ENCODE measurements at regions not wholly inside any gene's neighbourhood (a gene's known extent, or its start where the extent isn't known, plus 50 kb on each side); places are given as distances from the start of the nearest gene placed in this dataset.
"Not testable (repeated sequence)": the region's sequence is repeated elsewhere in the genome, so short reads cannot be mapped to it uniquely, and the experiment has no call there.

GRCh38 chr6:119461187-119461586, 111.6 kb upstream of the MAN1A1 start:
- no peak for DNase-seq

DNA sequence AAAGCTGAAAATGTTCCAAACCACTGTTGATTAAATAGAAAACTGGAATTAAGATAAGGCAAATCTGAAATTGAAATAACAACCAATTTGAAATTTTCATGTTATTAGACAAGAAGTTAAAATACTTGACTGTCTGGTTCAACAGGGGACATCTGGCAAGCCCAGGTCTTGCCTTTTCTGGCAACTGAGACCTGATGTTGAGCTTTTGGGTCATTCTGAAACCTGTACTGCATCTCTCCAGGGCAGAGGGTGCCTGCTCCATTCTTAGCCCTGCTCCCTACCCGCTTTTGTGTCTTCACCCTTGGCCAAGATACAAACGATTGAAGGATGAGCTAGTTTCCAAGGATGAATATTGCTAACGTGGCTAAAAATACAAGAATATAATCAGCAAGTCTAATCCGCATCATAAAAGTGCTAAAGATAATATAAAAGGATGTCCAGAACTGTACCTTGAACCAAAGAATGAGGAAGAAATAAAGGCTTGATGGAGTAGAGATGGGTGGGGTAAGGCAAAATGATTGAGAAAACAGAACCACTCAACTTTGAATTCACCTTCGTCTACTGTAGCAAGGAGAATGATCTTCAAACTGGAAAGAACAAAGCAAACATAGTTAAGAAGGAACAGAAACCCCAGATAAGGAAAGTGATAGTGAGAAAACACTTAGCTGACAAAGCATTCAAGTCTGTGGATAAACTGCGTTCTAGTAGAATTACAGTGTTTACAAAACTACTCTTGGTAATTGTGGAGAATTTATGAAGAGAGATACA, 109.8 kb upstream of the MAN1A1 start:
- DNase-seq, result no peak

- DNase-seq, result no peak
Measured at GRCh38 chr6:119454714-119455113, 105.2 kb upstream of the MAN1A1 start.

DNA sequence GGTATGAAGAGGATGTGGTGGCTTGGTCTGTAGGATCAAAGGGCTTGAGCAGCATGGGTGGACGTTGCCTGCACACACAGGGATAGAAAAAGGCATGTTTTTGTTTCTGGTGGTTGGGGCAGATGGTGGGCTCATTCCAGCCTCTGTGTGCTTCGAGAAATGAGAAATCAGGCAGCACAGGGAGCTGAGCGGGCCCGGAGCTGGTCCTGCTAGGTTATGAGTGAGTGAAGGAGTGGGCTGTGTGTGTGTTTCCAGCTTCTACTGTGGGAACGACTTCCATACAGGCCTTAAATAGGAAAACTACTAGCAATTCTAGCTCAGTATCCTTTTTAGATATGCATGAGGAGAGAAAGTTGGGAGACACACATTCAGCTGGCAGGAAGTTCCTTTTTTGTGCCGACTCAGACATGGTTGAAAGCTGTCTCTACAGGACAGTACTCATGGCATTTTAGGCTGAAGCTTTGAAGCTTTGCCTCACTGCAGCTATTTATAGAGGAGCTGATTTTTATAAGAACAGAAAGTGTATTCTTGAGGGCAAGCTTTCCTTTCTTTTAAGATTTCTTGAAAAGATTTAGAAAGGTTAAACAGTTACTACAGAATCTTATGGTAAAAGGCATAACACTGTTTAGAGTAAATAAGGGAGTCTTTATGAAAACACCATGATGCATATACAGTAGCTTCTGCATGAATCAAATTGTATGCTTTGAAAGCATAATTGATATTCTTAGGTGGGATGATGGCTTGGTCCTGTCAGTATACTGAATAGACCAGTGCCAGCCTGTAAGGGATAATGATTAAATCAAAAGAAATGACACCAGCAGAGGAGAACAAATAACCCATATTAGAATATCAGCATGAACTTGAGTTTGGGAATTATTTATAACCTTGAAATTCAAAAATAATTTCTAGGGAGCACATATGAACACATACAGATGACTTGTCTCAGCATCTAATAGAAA, 104.0 kb upstream of the MAN1A1 start:
- DNase-seq, result no peak

DNA sequence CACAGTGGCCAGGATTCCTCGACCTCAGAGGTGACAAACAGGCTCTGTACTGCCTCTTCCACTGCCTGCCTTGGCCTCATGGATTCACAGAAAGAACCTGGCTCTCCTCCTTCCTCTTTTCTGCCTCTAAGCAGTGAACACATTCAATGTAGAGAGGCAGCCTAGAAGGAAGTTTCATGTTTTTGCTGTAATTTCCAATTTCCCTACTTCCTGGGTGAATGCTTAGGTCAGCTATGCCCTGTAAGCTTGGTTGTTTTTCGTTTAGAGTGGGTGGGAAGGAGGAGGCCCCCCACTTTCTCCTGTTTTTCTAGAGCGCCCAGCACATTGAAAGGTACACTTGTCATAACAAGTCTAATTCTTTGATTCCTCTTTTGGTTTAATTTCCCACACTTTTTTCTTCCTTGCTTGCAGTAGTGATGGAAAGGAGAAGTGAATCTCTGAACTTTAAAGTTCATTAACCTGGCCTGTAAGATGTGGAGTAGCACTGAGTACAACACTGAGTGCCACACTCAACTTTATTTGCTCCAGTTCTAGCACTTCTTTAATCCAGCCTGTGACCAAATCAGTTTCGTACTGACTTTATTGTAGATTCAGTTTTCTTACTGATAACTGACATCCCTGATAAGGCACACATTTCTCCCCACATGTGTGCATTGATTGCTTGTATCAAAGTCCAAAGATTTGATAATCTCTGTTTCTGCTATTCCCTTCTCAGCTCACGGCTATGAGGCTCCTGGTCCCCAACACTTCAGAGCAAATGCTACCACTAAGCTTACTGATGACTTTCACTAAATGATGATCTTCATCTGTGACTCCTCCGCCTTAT, 100.0 kb upstream of the MAN1A1 start:
- DNase-seq, result no peak

- no peak for DNase-seq
Measured at GRCh38 chr6:119447921-119448320, 98.4 kb upstream of the MAN1A1 start.

- no peak for DNase-seq
Measured at GRCh38 chr6:119446609-119447008, 97.0 kb upstream of the MAN1A1 start.

- no peak for DNase-seq
Measured at GRCh38 chr6:119446115-119446554, 96.6 kb upstream of the MAN1A1 start.

GRCh38 chr6:119445666-119446065, 96.1 kb upstream of the MAN1A1 start:
- DNase-seq, result no peak

- DNase-seq, result no peak
Measured at GRCh38 chr6:119444642-119445557, 95.3 kb upstream of the MAN1A1 start.

DNA sequence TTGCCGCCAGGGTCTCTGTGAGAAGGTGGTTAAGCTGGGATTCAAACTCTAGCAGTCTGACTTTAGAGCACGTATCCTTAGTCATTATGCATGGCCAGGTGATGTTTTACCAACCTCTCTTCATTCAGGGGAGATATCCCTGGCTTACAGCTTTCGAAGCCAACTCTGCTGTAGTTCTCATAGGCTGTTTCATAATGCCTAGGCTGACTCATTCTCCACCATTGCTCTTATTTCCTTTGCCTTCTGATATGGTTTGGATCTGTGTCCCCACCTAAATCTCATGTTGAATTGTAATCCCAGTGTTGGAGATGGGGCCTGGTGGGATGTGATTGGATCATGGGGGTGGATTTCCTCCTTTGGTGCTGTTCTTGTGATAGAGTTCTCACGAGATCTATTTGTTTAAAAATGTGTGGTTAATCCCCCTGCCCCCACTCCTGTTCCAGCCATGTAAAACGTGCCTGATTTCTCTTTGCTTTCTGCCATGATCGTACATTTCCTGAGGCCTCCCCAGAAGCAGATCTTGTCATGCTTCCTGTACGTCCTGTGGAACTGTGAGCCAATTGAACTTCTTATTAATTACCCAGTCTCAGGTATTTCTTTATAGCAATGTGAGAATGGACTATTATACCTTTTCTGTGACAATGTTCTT, 94.6 kb upstream of the MAN1A1 start:
- DNase-seq, result no peak

- no peak for DNase-seq
Measured at GRCh38 chr6:119442776-119443184, 93.2 kb upstream of the MAN1A1 start.

GRCh38 chr6:119440953-119441352, 91.4 kb upstream of the MAN1A1 start:
- DNase-seq, result no peak

DNA sequence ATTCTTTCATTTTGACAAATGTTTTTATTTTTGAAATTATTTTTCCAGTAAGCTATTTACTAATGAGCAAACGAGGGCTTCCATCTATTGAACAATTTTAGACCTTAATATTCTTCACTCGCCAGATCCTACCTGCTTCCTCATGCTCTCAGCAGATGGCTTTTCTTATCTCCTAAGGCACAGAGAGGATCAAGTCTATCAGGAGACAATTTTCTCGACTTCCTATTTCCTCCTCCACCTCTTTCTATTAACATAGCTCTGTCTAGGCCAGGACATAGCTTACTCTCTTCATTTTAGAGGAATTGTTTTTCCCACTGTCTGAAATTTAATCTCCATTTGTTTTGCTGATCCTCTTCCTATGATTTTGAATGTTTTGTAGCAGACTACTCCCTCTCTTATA, 87.0 kb upstream of the MAN1A1 start:
- DNase-seq, result no peak

- DNase-seq, result no peak
Measured at GRCh38 chr6:119431799-119432198, 82.2 kb upstream of the MAN1A1 start.

- no peak for DNase-seq
Measured at GRCh38 chr6:119430805-119431204, 81.2 kb upstream of the MAN1A1 start.

DNA sequence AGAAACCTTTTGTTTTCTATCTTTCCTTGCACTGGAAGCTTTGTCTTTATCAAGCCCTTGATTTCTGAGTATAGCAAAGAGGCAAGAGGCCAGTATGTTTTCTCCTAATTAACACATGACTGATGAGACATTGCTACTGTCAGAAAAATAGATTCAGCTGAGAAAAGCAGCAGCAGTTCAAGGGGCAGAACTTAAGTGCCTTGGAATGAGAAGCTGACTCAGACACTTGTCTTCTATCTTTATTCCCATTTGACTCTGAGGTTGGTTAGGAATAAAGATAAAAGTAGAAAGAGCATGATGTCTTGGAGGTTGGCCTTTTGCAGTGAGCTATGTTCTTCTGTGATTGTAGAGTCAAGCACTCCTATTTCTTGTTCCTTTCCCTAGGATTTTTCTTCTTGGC, 79.1 kb upstream of the MAN1A1 start:
- DNase-seq, result no peak

DNA sequence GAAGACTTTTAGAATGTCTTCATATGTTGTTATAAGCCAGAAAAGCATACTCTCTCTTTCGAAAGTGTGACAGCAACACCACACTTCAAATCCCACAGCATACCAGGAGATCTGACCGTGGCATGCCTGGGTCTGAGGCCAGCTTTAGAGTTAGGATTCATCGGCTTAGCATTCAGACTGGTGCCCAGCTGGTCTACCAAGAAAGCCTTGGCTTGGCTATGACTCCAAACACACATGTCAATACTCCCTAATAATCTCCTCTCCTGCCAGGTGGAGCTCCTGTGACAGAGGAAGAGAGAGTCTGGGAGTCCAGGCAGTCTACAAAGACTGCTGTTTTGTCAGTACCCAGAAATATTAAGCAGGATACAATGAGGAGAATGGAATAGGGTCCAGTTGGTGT, 77.1 kb upstream of the MAN1A1 start:
- no peak for DNase-seq

GRCh38 chr6:119423996-119424395, 74.4 kb upstream of the MAN1A1 start:
- DNase-seq, result no peak

- not testable (repeated sequence) for DNase-seq
Measured at GRCh38 chr6:119418084-119418483, 68.5 kb upstream of the MAN1A1 start.

GRCh38 chr6:119407156-119407555, 57.6 kb upstream of the MAN1A1 start:
- DNase-seq, result no peak

Measured in 8988T (cell line).